Fibroblast of upper back skin (primary cell): ENCODE measurements at regions not wholly inside any gene's neighbourhood (a gene's known extent, or its start where the extent isn't known, plus 50 kb on each side); places are given as distances from the start of the nearest gene placed in this dataset.

ENCODE experiments used
- DNase-seq: peaks from one replicate; pipeline ENCODE4 v3.0.0-alpha.2; 2013

DNA sequence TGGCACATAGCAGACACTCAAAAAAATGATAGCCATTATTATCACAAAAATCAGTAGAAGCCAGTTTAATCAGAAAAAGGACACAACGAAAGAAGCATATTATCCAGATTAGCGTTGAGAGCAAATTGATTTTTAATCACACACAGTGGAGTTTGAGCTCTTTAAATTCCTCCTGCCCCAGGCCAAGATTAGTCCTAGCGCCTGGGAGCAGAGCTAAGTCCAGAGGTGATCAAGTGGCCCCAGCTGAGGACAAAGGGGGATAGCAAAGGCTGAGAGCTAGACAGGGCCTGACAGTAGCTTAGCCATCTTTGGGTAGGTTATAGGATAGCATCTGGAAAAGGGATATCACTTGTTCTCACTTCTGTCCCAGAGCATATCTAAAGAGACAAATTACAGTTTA, 133.6 kb downstream of the NXPE2 start:
- DNase-seq, result no peak

DNA sequence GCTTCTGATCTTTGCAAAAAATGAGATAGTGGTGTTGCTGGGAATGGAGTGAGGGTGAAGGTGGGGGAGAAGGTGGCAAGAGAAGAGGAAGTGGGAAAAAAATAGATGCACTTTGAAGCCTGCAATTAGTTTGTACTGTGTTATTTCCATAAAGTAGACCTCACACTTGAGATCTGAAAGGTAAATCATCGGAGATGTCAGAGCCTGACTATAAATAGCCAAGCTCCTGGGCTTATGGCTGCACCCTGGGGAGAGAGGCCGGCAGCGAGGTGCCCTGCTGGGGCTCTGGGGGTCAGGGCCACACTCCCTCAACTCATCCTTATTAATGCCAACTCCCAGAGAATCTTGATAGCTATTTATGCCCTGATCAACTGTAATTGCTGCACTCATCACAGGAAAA, 134.4 kb downstream of the NXPE2 start:
- no peak for DNase-seq

DNA sequence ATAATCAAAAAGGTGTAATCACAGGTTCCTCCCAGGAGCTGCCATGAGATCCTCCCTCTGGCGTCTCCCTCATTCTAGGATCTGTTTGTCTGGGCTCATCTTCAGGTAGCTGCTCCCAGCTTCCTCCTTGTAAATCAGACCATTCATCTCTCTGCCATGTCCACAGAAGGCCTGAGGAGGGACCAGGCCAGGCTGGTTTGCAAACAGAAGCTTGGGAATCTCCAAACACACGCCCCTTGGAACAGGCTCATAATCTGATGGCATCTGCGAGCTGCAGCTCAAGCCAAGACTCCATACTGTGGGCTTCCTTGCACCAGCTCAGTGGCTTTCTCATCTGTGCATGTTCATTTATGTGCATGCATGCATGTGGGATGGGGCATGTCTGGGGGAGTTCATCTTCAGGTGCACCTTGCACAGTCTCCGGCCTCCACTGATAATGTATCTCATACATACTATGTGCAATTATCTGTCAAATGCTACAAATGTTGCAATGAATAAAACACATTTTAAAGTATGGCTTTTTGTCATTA, 134.9 kb downstream of the NXPE2 start:
- DNase-seq, result no peak

DNA sequence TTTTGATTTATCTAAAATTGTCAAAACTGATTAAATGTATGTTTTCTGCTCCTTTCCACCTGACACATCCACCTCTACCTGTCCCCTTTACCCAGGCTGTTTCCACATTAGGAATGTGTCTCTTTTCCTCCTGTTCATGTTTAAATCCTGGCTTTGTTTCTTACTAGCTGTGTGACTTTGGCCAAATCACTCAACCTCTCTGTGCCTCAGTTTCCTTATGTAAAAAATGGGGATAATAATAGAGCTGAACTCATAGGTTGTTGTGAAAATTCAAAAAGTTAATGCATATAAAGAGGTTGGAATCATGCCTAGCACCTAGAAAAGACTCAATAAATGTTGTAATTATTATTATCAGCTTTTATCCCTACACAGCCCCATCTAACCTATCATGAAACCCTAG, 136.8 kb downstream of the NXPE2 start:
- DNase-seq, result no peak

DNA sequence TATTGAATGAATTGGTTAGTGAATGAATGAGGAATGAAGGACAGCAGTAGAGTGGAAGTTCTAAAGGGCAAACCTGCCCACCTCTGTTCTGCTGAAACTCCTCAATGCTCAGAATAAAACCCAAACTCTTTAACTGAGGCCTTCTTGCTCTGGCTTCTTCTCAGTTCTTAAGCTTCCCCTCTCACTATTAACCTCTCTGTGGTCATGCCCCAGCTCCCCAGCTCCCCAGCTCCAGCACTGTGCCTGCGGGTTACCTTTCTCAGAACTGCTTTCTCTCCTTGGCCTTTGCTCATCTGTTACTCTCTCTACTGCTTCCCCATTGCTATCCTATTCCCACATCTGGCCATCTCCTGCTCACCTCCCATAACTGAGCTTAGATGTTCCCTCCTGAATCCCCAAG, 137.4 kb downstream of the NXPE2 start:
- no peak for DNase-seq

DNA sequence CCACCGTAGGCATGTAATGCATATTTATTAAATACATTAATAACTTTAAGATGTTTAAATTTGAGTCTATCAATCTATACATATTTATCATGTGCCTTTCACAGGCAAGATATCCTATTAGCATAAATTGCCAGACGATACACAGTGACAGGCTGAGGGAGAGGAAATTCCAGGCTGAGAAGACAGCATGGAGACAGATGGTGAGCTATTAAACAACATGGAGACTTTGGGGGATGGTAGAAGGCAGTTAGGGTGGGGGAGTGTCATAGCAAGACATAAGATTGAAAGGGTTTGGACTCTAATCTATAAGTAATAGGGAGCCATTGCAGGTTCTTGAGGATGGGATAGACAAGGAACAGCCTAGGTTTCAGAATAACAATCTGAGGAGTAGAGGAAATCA, 138.5 kb downstream of the NXPE2 start:
- no peak for DNase-seq

DNA sequence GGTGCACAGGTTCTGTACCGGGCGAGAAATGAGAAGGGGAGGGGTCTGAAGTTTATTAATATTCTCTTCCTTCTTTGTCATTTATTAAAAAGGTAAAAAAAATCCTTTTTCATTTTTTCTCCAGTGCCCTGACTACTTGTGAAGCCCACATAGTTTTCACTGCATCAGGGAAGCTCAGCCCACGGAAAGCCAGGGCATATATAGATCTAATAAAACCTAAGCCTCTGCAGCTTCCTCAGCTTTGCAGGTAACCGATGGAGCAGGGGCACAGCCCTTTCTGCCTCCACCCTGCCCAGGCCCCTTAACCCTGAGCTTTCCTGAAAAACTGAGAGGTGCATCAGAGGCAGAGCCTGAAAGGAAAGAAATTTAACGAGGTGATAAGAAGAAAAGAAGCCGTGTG, 140.1 kb downstream of the NXPE2 start:
- no peak for DNase-seq

DNA sequence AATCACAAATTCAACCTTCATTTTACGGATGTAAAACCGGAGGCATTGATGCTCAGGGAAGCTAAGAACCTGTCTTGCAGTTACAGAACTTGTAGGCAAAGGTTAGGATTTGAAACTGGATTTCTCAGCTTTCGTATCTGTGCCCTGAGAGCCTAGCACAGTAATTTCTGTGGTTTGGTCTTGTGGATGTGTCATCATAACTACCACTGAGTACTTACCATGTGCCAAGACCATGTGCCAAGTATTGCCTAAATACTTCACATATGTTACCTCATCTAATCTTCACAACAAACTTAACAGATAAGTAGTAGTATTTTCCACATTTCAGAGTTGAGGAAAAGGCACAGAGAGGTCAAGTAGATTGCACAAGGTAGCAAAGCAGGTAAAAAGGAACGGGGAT, 140.7 kb downstream of the NXPE2 start:
- no peak for DNase-seq

DNA sequence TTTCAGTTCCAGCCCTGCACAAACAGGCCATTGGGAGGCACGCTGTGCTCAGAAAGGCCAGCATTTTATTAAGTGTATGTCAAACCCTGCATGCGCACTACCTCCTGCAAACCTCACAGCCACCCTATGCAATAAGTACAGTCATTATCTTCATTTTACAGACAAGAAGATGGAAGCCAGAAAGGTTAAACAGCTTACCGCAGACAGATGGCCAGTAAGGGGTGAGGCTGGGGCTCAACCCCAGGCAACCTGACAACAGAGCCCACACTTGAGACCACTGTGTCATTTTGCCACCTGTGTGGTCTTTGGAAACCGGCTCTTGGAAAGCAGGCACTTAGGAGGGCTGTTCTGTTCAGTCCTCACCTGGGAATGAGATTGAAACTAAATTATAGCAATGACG, 142.3 kb downstream of the NXPE2 start:
- DNase-seq, result no peak

DNA sequence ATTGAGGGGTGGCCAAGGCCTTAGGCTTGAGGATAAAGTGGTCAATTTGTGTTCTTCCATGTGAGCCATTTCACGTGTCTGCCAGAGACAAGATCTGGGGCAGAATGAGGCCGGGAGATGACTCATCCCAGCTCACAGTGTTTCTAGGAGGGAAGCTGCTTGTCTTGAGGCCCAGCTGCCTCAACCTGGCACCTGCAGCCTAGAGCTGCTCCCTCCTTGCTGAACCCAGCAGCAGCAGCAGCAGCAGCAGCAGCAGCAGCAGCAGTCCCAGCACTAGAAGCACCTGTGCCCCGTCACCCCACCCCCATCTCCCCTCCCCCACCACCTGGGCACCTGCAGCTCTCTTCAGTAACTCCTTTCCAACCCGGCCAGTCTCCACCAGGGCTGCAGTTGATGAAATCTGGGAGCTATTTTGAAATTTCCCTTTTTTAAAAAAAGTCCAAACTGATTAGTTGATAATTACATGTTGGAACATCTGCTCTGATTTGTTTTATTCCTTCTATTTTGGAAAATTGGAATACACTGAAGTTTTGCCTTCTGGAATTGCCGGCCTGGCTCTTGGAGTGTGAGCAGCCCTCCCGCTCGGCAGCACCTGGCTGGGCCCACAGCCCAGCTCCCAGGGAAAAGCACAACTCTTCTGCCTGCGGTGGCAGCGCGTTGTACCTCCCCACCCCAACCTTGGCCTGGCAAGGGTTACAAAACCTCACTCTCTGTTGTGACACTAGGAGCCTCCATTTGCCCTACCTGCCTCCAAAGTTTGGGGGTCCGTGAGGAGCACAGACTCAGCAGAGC, 143.5 kb downstream of the NXPE2 start:
- no peak for DNase-seq

DNA sequence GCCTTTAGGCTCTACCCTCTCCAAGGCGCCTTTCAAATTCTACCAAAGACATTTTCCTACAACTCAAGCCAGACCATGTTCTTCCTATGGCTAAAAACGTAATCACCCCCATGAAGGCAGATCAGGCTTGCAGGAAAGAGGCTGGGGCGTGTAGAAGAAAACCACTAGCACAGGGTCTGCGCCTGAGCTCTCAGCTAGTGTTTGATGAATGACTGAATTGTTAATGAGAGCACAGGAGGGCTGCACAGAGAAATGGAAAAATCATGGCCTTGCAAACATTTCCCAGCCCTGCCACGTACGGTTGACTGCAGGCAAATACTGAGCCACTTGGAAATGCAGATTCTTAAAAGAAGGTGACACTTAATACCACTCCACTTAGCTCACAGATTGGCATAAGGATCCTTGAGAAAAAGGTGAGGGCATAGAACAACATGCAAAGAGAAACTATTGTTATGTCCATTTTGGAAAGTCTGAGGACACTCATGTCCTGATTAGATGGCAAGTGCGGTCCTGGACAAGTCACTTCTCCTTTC, 148.6 kb downstream of the NXPE2 start:
- DNase-seq, result no peak

DNA sequence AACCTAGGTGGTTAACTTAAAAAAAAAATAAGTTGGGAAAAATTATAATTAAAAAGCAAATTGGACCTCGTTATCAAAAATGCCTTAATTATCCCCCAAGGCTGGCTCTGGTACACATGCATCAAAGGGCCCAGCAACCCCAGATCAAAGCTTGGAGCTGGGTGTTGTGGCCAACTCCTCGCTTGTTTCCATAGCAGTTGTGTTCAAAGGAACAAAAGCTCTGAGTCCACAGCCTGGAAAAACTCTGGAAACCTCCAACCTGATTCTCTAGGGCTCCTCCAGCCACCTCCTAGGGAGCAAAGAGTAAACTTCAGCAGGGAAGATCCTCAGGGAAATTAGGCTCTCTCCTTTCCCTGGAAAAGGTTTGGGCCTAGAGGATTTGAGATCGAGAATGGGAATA, 149.4 kb downstream of the NXPE2 start:
- DNase-seq, result no peak

DNA sequence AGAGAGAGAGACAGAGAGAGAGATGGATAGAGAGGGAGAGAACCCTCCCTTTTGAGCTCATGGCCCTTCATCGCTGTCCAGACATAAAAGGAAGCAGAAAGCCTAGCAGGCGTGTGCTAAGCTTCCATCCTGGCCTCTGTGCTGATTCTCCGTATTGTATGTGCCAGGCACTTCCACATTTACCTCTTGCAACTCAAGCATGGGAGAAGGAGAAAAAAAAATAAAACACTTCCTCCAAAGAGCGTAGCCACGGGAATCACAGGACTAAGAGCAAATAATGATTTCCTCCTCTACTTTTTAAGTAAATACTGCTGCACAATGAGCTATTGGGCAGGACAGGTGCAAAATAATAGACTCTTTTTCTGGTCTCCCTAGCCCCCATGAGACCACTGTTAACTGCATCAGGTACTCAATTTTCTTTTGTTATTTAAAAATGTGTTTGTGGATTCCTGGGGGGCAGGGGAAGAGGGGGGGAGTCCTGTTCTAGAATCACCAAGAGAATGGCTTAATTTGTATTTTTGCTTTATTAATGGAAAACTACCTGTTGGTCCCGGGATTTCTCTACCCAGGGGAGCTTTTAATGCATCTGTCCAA, 154.3 kb downstream of the NXPE2 start:
- DNase-seq, result no peak

DNA sequence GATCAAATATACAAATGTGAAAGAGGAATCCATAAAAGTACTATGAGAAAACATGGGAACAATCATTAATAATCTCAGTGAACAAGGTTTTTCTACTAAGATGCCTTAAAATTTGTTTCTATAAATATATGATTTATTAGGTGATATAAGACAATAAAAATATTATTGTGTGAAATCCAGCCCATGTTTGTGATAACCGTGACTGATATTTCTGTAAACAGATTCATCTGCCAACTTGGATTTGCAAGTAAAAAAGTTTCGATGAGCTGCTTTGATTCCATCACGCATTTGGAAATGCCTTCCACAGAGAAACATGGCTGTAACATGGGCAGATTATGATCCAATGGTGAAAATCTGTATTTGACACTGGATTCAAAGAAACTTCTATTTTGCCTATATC, 157.8 kb downstream of the NXPE2 start:
- no peak for DNase-seq

DNA sequence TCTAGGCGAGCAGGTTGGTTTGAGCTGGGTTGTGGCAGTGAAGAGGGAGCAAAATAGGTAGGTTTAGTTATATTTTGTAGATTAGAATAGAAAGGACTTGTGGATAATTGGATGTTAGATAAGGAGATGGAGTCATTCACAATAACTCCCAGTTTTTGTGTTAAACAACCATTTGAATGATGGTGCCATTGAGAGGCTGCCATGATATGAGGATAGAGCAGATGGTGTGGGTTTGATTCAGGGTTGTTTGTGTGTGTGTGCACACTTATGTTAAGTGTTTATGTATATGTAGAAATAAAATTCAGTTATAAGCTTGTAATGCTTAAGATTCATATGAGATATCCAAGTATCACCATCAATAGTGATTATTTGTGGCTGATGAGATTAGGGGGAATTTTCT, 166.6 kb downstream of the NXPE2 start:
- DNase-seq, result no peak

DNA sequence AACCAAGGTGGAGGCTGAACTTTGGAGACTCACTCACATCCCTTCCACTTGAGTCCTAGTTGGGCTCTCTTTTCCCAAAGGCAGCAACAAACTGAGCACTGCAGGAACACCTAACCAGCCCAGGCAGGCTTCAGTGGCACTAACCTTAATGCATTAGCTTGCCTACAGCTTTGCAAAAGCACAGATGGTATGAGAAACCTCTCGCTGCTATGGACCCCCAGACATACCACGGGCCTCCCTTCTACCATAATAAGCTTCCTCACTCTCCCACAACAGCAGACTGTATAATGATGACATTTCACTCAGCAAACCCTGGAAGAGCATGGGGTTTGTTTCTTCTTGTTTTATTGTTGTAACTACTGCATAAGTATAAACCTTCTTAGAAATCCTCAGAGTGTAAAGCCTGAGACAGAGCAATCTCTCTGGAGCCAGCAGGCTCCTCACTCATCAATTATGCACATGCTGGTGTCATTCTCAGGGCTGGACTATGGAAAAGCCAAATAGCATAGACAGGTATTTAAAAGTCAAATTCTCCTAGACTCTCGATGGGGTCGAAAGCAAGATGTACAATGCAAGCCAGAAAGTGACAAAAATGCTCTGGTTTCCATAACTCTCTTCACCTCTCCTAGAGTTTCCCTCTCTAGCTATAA, 167.6 kb downstream of the NXPE2 start:
- no peak for DNase-seq

DNA sequence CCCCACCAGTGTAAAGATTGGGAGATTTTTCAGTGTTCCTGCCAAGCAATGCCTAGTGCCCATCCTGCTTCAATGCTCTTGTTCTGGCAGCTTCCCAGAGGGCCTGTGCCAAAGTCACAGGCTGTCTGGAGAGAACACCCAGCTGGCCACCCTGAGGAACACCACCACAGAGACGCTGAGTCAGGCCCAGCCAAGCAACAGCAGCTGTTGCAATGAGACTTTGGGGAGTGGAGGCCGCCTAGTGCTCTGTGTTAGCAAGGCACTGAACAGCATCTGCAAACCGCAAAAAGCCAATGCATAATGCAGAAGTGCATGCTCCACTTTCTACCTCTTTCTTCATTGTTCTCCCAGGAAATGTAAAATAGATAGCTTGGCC, 168.1 kb downstream of the NXPE2 start:
- DNase-seq, result no peak

DNA sequence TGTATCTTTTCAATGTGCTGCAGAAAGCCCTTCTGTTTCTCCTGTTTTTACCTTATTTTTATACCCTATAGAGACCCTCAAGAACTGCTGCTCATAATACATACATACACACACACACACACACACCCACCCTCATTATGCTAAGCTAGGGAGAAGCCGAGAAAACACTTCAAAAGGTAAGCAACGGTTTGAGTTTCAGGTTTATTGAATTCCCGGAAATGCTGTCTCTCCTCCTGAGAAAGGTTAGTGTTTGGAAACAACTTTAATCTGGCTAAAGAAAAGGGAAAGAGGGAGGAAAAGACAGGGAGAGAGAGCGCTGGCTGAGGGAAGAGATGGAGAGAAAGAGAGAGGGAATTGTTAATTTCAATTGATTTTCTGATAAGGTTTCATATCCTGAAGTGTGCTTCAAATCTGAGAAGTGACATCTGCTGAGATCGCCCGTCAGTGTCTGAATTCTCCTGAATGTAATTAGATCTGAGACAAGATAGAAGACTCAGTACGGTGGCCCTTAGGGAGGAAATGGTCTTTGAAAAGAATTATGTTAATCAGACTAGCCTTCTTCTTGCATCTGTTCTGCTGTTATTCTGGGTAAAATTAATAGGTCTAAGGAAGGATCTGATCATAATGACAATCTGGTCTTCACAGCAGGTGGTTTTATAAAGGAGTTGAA, 169.1 kb downstream of the NXPE2 start:
- no peak for DNase-seq

DNA sequence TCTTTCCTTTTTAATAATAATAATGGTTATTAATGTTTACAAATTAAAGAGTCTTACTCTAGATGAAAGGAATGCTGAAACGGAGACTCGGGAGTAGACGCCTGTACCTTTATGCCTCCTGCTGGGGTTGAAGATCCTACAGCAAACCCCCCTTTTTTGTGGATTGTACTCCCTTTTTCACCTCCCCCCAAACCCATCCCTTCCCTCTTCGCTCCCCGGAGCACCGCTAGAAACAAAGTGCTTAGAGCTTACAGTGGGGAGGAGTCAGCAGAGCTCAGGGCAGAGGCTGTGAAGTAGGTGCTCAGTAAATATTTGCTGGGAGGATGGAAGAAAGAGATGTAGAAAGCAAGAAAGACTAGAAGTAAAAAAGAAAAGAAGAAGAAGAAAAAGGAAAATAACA, 169.7 kb downstream of the NXPE2 start:
- no peak for DNase-seq

DNA sequence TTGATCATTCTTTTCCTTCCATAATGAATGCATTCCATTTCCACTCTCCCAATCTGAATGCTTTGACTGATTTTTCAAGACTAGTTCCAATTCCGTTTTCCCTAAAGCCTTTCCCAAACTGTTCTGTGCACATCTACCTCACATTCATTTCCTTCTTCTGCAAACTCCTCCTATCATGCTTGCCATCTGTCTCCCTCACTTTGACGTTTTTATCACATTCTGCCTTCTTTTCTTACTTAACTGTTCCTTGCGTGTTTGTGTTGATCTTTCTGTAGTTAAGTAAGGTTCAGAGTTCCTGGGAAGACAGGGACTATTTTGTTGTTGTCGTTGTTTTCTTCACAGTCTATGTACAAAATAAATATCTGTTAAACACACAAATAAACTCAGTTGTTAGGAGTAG, 179.0 kb downstream of the NXPE2 start:
- no peak for DNase-seq

DNA sequence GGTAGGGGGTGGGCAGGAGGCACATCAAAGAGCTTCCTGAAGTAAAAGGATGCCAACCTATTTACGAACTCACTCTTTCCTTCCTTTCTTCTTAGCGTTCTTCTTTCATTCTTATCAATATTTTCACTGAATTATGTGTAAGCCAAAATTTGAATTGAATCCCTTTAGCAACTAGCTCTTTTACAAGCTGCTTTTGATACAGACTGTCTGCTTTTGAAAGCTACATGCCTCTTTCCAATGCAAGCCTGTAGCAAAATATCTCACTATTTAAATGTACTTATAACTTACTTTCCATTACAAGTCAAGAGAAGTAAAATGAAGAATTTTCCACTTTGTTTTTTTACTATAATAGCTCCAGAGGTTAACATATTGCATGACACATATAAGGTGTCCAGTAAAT, 186.6 kb downstream of the NXPE2 start:
- no peak for DNase-seq

DNA sequence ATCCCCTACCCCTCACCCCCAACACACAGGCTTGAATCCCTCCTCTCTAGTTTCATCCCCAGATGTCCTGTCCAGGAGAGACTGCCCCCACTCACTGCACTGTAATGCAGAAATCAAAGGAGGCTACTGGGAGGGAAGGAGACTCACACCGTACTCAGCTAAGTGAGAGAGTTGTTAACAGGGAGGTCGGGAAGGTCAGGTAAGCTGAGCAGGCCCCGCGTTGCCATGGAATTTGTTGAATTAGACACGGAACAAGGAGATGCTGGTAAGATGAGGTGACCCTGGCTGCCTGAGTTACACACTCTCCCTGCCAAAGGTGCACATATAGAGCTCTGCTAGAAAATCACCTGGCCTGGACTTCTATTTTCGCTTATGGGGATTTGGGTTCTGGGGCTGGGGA, 197.9 kb downstream of the NXPE2 start:
- no peak for DNase-seq

DNA sequence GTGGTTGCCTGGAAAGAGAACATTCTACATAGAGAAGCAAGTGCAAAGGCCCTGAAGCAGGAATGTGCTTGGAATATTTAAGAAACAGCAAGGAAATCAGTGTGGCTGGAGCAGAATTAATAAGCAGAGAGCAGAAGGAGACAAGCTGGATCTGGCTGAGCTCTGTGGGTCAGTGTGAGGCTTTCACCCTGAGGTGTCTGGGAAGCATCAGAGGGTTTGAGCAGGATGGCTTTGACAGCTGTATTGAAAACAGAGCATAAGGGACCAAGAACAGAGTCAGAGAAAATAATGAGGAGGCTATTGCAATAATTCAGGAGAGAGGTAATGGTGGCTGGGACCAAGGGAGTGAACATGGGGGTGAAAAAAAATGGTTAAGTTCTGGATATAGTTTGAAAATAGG, 199.6 kb downstream of the NXPE2 start:
- DNase-seq, result no peak

DNA sequence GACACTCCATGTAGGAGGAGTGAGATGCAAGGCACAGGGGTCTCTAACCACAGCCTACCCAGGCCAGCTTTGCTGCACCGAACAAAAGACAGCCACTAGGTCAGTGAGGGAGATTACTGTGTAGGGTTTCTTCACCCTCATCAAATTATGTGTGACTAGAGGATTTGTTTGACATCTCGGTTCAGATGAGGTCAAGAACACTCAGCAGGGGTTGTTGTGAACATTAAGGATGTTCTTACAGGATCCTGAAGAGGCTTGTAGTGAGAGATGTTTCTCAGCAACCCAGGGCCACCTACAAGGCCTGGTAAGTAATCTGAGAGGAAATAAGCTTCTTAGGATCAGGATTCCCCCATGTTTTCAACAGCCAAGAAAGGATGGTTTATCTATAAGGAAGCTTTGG, 202.1 kb downstream of the NXPE2 start:
- no peak for DNase-seq
